Keratinocyte (primary cell): ENCODE measurements at regions not wholly inside any gene's neighbourhood (a gene's known extent, or its start where the extent isn't known, plus 50 kb on each side); places are given as distances from the start of the nearest gene placed in this dataset.

Experiments
- CTCF ChIP-seq, 3 experiments: IDR thresholded peaks in 1 of 3; conservative IDR thresholded peaks in 1 of 3; optimal IDR thresholded peaks in 1 of 3; 2 replicates in 2 of 3; 3 replicates in 1 of 3; pipeline versions ENCODE3 to v1.5.1; 2011; ENCODE audit warnings: low read length in 3 of 3, mild to moderate bottlenecking in 3 of 3, moderate library complexity in 2 of 3, control low read depth in 1 of 3, inconsistent platforms in 1 of 3; ENCODE audit not compliant: insufficient read depth in 2 of 3; ENCODE audit errors: extremely low read depth in 1 of 3
- EZH2 ChIP-seq: IDR thresholded peaks from one replicate; pipeline ENCODE4 v1.6.1; 2012; ENCODE audit warnings: inconsistent platforms, mild to moderate bottlenecking, low read length, moderate library complexity

GRCh38 chr3:69602112-69602511 lies 137.2 kb upstream of the MITF start:
- TF ChIP-seq CTCF (optimal IDR thresholded peaks at IDR 0.05 in 1 of 3, IDR thresholded peaks at IDR 0.05 in 1 of 3, conservative IDR thresholded peaks at IDR 0.05 in 1 of 3; ENCODE audit: extremely low read depth in 1 of 3, insufficient read depth in 2 of 3, low read length in 3 of 3) (no peak), EZH2 (no peak)
